ENCODE measurements at regions not wholly inside any gene's neighbourhood (a gene's known extent, or its start where the extent isn't known, plus 50 kb on each side); places are given as distances from the start of the nearest gene placed in this dataset.

- TF ChIP-seq EZH2 (IDR thresholded peaks at IDR 0.05; ENCODE audit: insufficient read depth, poor library complexity, severe bottlenecking) (no peak), EZH2phosphoT487 (IDR thresholded peaks at IDR 0.05; ENCODE audit: insufficient read depth, low read depth) (no peak)
Measured at GRCh38 chr11:37907436-37908218, 1309.6 kb upstream of the RAG2 start.

Measured in GM23248 (cell line).